Stimulated activated CD8-positive, alpha-beta memory T cell treated with anti-CD3 and anti-CD28 coated beads, Interleukin-12 subunit alpha, Interleukin-12 subunit beta, amount 100 ng/mL, for 24 hours (primary cell): ENCODE measurements at regions not wholly inside any gene's neighbourhood (a gene's known extent, or its start where the extent isn't known, plus 50 kb on each side); places are given as distances from the start of the nearest gene placed in this dataset.
"Not testable (repeated sequence)": the region's sequence is repeated elsewhere in the genome, so short reads cannot be mapped to it uniquely, and the experiment has no call there.

Experiments used
- DNase-seq: peaks from one replicate; pipeline ENCODE4 v3.0.0-alpha.2; 2020; ENCODE audit errors: extremely low read depth

DNA sequence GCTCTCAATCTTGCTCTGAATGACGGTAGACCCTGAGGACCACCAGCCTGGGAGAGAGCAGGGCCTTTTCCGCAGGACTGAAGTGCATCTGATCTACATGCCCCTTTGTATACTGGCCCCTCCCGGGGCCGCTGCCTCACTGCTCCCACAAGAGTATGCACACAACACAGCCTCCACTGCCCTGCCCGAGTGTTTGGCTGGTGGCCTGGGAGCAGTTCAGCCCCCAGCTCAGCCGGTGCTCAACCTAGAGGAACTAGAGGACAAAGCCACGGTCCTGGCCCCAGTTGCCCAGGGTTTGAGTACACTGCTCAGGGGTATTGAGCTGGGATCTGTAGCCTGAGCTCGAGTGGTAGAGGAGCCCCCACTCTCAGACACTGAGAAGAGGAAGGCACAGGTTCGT lies 118.9 kb upstream of the CAB39 start:
- DNase-seq, result no peak

DNA sequence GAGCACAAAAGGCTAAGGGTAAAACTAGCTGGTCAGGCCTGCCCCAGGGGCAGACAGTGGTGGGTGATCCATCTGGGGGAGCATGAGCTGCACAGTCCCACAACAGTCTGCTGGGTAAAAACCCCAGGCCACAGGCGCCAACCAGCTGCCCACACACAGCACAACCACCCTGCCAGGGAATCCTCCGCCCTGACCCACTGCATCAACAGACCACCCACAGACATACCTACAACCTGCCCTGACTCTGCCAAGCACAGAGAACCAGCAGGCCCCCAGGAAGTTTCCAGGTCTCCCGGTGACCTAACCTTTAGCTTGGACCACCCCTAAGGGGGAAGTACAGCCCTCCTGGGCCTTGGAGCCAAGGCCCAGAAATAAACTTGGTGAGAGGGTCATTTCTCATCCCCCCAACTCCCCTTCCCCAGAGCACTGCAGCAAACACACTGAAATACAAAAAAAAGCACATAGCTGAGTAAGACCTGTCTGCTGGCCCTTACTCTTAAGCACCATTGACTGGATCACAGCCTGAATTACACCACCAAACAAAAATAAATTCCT lies 118.3 kb upstream of the CAB39 start:
- no peak for DNase-seq

DNA sequence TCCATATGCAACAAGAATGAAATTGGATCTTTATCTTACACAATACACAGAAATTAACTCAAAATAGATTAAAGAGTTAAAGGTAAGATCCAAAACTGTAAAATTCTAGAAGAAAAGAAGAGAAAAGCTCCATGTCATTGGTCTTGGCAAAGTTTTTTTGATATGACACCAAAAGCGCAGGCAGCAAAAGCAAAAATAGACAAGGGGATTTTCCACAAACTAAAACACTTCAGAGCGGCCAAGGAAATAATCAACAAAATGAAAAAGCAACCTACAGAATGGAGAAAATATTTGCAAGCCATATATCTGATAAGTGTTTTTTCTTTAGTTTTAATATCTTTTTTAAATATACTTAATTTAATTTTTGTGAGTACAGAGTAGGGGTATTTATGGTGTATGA lies 112.8 kb upstream of the CAB39 start:
- no peak for DNase-seq

DNA sequence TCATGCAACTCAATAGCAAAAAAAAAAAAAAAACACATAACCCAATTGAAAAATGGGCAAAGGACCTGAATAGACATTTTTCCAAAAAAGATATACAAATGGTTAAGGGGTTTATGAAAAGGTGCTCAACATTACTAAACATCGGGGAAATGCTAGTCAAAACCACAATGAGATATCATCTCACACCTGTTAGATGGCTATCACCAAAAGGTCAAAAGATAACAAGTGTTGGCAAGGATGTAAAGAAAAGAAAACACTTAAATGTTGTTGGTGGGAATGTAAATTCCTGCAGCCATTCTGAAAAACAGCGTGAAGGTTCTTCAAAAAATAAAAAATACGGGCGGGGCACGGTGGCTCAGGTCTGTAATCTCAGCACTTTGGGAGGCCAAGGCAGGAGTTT lies 112.4 kb upstream of the CAB39 start:
- no peak for DNase-seq

DNA sequence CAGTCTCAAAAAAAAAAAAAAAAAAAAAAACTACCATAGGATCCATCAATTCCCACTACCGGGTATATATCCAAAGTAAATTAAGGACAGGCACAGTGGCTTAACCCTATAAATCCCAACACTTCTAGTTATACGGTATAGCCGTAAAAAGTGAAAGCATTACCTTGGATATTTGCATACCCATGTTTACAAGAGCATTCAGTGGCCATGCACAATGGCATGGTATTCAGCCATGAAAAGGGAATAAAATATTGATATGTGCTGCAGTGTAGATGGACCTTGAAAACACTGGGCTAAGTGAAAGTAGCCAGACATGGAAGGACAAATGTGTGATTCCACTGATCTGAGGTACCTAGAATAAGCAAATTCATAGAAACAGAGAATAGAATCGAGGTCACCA lies 111.8 kb upstream of the CAB39 start:
- no peak for DNase-seq

DNA sequence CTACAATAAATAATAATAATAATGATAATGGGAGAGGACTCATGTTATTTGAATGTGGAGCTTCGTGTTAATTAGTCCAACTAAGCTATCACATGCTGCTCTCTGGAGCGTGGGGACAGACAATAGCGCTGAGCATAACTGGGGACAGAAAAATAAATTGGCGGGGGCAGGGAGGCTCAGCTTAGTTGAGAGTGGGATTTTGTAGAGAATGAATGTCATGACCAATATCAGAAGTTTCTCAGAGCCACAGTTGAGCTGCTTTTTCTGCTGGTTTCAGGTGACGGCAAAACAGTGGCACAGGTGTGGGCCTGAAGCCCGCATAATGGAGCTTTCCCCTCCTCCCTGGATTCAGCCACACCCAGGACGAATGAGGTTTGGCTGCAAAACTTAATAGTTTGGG lies 111.1 kb upstream of the CAB39 start:
- DNase-seq, result no peak

DNA sequence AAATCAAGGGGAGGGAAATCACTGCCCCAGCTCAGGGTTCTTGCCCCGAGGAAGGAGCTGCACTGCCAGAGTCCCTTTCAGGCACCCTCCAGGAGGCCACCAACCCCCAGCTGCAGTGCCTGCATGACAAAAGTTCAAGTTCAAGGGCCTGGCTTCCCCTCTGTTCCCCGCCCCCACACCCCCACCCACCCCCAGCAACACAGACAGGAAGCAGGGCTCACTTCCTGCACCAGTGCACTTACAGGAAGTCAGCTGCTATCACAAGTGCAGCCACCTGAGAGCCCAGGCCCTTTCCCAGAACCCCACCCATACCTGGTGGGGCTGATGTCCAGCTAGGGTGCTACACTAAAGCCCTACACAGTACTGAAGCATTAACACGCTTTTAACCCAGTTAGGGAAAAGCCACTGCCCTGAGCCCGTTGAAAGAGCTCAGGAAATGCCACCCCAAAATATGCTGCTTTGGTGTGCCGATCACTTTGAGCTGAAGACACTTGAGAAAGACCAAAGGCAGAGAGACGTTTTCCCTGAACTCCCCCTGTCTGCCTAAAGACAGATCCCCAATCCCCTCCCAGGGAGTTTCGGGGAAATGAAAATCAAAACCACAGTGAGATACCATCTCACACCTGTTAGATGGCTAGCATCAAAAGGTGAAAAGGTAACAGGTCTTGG lies 109.9 kb upstream of the CAB39 start:
- DNase-seq, result peak; percentile 23

DNA sequence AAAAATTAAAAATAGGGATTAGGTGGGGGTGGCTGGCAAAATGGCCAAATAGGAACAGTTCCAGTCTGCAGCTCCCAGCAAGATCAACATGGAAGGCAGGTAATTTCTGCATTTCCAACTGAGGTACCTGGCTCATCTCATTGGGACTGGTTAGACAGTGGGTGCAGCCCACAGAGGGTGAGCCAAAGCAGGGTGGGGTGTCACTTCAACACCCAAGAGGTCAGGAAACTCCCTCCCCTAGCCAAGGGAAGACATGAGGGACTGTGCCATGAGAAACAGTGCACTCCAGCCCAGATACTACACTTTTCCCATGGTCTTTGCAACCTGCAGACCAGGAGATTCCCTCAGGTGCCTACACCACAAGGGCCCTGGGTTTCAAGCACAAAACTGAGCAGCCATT lies 109.3 kb upstream of the CAB39 start:
- not testable (repeated sequence) for DNase-seq

DNA sequence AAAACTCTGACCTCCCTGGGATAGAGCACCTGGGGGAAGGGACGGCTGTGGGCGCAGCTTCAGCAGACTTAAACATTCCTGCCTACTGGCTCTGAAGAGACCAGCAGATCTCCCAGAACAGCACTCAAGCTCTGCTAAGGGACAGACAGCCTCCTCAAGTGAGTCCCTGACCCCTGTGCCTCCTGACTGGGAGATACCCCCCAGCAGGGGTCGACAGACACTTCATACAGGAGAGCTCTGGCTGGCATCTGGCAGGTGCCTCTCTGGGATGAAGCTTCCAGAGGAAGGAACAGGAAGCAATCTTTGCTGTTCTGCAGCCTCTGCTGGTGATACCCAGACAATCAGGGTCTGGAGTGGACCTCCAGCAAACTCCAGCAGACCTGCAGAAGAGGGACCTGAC lies 108.5 kb upstream of the CAB39 start:
- not testable (repeated sequence) for DNase-seq

DNA sequence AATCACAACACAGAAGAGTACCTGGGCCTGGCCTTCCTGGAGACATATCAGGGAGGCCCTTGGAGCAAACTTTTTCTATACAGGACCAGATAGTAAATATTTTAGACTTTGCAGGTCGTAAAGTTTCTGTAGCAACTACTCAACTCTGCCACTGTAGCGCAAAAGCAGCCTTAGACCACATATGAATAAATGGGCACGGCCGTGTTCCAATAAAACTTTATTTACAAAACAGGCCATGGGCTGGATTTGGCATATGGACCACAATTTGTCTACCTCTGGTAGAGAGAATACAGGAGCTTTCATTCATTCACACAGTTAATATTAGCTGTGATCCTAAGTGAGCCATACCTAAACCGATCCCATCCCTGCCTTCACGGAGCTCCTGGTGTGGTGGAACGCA lies 98.6 kb upstream of the CAB39 start:
- DNase-seq, result no peak

DNA sequence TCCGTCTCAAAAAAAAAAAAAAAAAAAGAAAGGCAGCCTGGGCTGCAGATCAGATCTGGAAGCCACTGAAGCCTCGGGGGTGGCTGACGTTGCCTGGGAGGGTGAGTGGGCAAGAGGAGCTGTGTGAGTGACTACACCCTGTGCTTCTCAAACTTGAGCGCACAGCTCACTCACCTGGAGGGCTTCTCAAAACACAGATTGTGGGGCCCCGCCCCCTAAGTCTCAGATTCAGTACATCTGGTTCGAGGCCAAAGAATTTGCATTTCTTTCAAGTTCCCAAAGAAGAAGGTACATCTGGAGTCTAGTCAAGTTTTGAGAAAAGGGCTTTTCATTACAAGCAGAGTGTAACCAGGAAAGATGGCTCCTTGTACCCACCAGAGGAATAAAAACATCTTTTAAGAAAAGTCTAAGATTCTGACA lies 97.7 kb upstream of the CAB39 start:
- peak; percentile 12 for DNase-seq

DNA sequence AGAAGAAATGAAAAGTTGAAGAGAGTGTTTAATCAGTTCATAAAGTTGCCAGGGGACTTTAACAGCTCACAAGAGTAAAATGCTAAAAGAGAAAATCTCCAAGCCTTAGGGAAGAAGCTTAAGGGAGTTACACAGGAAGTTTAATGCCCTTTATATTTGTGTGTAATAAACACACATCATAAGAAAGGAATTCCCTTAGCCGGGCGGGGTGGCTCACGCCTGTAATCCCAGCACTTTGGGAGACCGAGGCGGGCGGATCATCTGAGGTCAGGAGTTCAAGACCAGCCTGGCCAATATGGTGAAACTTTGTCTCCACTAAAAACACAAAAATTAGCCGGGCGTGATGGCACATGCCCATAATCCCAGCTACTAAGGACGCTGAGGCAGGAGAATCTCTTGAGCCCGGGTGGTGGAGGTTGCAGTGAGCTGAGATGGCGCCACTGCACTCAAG lies 95.4 kb upstream of the CAB39 start:
- not testable (repeated sequence) for DNase-seq

DNA sequence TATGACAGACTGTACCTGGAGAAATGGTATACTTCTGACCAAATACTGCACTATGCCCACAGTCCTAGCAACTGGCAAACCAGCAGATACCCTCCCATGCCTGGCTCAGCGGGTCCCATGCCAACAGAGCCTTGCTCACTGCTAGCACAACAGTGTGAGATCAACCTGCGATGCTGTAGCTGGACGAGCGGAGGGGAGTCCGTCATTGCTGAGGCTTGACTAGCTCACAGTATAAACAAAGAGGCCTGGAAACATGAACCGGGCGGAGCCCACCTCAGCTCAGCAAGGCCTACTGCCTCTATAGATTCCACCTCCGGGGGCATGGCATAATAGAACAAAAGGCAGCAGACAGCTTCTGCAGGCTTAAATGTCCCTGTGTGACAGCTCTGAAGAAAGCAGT lies 93.2 kb upstream of the CAB39 start:
- DNase-seq, result no peak

DNA sequence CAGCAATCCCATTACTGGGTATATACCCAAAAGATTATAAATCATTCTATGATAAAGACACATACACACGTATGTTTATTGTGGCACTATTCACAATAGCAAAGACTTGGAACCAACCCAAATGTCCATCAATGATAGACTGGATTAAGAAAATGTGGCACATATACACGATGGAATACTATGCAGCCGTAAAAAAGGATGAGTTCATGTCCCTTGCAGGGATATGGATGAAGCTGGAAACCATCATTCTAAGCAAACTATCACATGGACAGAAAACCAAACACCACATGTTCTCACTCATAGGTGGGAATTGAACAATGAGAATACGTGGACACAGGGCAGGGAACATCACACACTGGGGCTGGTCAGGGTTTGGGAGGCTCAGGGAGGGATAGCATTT lies 87.4 kb upstream of the CAB39 start:
- DNase-seq, result not testable (repeated sequence)

DNA sequence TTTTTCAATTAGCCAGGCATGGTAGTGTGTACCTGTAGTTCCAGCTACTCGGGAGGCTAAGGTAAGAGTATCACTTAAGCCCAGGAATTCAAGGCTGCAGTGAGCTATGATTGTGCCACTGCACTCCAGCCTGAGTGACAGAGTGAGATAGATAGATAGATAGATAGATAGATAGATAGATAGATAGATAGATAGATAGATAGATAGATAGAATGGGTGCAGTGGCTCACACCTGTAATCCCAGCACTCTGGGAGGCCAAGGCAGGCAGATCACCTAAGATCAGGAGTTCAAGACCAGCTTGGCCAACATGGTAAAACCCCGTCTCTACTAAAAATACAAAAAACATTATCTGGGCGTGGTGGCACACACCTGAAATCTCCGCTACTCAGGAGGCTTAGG lies 85.6 kb upstream of the CAB39 start:
- DNase-seq, result not testable (repeated sequence)

DNA sequence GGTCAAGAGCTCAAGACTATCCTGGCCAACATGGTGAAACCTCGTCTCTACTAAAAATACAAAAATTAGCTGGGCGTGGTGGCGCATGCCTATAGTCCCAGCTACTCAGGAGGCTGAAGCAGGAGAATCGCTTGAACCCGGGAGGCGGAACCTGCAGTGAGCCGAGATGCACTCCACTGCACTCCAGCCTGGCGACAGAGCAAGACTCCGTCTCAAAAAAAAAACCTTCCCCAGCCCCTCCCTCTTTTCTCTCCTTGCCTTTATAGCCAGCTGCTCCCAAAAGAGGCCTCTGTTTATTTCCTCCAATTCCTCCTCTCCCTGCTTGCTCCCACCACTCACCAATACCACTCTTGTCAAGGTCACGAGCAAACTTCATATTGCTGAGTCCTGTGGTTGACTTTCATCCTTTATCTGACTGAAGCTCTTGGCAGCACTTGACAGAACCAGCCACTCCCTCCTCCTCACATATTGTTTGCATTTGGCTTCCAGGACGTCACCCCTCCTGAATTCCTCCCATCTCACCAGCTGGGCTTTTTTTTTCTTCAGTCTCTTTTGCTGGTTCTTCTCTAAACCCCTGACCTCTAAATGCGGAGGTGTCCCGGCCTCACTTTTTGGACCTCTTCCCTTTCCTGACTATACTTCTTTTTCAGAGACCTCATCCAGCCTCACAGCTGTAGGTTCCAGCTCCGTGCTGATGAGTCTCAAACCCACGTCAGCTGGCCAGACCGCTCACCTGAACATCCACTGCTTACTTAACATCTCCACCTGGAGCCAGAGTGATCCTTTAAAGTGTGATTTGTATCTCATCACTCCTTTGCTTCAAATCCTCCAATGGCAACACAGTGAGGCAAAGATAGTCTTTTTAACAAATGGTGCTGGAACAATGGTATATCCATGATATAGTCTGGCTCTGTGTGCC lies 84.6 kb upstream of the CAB39 start:
- DNase-seq, result no peak

DNA sequence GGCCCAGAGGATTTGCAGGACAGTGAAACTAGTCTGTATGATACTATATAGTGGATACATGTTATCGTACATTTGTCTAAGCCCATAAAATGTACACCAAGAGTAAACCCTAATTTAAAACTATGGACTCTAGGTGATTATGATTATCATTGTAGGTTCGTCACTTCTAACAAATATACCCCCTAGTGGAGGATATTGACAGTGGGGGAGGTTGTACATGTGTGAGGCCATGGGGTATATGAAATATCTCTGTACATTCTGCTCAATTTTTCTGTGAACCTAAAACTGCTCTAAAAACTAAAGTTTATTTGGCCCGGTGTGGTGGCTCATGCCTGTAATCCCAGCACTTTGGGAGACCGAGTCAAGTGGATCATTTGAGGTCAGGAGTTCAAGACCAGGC lies 81.2 kb upstream of the CAB39 start:
- DNase-seq, result no peak

DNA sequence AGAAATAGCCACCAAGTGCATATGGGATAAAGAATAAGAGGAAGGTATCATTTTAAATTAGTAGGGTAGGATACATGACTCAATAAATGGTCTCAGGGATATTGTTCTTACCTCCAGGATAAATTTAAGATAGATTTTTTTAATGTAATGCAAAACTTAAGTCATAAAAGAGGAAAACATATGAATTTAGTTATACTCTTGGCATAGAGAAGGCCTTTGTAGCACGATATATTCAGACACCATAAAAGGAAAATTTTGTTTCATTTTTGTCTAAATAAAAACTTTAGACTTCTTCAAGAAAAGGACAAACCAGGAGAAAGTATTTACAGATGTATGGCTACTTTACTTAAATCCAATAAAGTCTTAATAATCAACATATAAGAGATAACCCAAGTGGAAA lies 78.5 kb upstream of the CAB39 start:
- no peak for DNase-seq

DNA sequence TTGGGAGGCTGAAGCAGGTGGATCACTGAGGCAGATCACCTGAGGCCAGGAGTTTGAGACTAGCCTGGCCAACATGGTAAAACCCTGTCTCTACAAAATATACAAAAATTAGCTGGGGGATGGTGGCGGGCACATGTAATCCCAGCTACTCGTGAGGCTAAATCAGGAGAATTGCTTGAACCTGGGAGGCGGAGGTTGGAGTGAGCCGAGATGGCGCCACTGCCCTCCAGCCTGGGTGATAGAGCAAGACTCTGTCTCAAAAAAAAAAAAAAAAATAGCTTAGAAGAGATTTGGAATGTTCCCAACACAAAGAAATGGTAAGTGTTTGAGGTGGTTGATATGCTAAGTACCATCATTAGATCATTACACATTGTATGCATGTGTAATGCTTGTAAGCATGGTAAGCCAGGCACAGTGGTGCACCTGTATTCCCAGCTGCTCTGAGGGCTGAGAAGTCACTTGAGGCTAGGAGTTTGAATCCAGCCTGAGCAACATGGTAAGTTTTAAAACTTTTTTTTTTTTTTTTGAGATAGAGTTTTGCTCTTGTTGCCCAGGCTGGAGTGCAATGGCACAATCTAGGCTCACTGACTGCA lies 77.8 kb upstream of the CAB39 start:
- DNase-seq, result not testable (repeated sequence)

DNA sequence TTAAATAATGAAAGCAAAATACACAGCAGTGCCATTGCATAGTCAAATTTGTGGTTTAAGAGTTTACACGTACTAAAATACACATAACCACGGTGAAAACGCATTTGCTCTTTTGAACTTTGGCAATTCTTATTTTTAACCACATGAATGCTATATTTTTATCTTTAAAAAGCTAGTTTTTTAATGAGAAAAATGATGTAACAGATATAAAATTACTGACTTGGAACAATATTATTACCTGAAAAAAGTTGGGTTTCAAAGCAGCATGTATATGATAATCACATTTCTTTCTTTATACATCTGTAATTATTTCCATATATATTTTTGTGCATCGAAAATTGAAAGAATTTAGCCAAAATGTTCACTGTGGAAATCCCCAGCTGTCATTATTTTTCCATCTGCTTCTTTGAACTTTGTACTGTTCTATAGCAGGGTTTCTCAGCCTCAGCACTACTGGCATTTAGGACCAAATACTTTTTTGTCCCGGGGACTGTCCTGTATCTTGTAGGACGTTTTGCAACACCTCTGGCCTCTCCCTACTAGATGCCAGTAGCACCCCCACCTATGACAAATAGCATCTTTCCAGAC lies 75.9 kb upstream of the CAB39 start:
- no peak for DNase-seq

DNA sequence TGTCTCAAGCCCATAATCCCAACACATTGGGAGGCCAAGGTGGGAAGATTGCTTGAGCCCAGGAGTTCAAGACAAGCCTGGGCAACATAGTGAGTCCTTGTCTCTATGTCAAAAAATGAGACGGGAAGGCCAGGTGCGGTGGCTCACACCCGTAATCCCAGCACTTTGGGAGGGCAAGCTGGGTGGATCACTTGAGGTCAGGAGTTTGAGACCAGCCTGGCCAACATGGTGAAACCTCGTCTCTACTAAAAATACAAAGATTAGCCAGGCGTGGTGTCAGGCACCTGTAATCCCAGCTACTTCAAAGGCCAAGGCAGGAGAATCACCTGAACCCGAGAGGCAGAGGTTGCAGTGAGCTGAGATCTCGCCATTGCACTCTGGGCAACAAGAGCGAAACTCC lies 75.2 kb upstream of the CAB39 start:
- not testable (repeated sequence) for DNase-seq

DNA sequence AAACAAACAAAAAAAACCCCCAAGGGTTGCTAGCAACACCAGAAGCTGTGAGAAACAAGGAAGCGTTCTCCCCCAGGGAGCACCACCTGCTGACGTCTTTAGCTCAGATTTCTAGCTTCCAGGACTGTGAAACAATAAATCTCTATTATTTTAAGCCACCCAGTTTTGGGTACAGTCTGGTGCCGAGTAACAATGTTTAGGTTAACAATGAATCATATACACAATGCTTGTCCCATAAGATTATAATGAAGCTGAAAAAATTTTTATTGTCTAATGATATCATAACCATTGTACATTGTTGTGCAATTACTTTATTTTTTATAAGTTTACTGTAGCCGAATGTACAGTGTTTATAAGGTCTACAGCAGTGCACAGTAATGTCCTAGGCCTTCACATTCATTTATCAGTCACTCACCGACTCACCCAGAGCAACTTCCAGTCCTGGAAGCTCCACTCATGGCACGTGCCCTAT lies 72.1 kb upstream of the CAB39 start:
- DNase-seq, result no peak
